ENCODE measurements at regions not wholly inside any gene's neighbourhood (a gene's known extent, or its start where the extent isn't known, plus 50 kb on each side); places are given as distances from the start of the nearest gene placed in this dataset.

DNA sequence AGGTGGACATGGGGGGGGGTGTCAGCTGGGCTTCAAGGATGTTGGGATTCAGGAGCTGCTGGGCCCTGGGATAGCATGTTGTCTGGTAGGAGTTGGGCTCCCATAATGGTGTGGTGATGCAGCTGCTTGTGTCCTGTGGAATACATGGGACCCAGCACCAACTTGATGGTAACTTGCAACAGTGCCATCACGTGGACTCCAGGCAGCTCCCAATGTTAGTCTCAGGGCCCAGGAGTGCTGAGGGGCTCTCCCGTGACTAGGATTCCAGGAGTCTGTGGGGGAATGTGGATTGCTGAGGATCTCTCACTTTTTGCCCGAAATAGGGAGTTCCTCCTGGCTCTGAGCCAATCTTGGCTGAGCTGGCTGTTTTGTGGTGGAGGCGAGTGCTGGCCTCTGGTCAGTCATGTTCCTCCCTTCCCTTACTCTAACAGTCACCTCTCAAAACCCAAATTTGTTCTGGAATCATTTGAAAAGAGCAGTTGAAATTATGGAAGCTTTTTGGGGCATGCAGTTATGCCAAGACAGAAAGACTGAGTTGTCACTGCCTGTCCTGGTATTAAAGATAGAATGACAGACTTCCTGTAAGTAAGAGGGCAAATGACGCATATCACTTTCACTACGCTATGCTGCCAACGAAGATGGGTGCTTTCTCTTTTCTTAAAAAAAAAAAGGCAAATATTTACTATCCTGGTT lies 607.1 kb downstream of the ADCYAP1 start:
- TF ChIP-seq YY1 (IDR thresholded peaks at IDR 0.05; ENCODE audit: insufficient read depth, insufficient read length) (no peak), SUZ12 (IDR thresholded peaks at IDR 0.05; ENCODE audit: extremely low read depth, insufficient read depth, insufficient read length) (no peak), ZNF274 (IDR thresholded peaks at IDR 0.05; ENCODE audit: low read depth, low read length) (no peak)

Measured in NT2/D1 (cell line).